ENCODE measurements at regions not wholly inside any gene's neighbourhood (a gene's known extent, or its start where the extent isn't known, plus 50 kb on each side); places are given as distances from the start of the nearest gene placed in this dataset.

DNA sequence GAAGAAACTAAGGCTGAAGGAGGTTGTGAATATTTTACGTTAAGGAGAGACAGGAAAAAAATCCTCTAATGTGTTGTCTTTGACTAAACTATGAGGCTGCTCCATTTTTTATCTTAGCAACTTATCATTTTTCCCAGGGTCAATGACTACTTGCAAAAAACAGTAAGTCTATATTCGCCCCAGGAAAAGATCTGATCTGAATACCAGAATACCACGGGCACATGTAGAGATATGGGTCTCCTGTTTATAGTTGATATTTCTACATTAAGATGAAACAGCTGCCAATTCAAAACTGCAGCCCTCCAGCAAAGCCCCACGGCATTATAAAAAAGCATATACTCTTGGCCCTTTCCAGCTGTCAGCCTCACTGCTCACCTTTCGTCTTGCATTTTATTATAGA, 358.4 kb downstream of the SH2D4B start:
- H3K9me3 ChIP-seq (ENCODE audit: control insufficient read depth, insufficient read depth, low read depth, low read length): no peaks in the 10 kb centered on the region
- no peaks in the 10 kb centered on the region for H3K36me3 ChIP-seq (ENCODE audit: control insufficient read depth, insufficient read depth, low read length)
- no peak overlapping the region for H3K9ac ChIP-seq (ENCODE audit: insufficient read depth, low read length)
- no peak for DNase-seq (ENCODE audit: low read depth in 2 of 2)
- no peaks in the 10 kb centered on the region for H3K4me1 ChIP-seq (ENCODE audit: control insufficient read depth, extremely low read depth, insufficient read depth, low read length)
- TF ChIP-seq EZH2 (IDR thresholded peaks at IDR 0.05; ENCODE audit: low read length, missing control alignments): no peak
- H3K27ac ChIP-seq (ENCODE audit: insufficient read depth, low read length): no peak overlapping the region
- H2AFZ ChIP-seq (ENCODE audit: low read length): no peak overlapping the region
- H4K20me1 ChIP-seq (ENCODE audit: control insufficient read depth, extremely low read depth, insufficient read depth, low read length): no peaks in the 10 kb centered on the region
- H3K79me2 ChIP-seq (ENCODE audit: control insufficient read depth, insufficient read depth, low read length): no peaks in the 10 kb centered on the region
- no peak overlapping the region for H3K4me2 ChIP-seq (ENCODE audit: extremely low read depth, insufficient read depth, low read length)
- H3K4me3 ChIP-seq (replicated peaks in 1 of 4; ENCODE audit: control extremely low read depth in 1 of 4, insufficient read depth in 1 of 4, low read depth in 3 of 4, low read length in 4 of 4): no peak overlapping the region
- no peaks in the 10 kb centered on the region for H3K27me3 ChIP-seq (ENCODE audit: control insufficient read depth, insufficient read depth, low read length)

DNA sequence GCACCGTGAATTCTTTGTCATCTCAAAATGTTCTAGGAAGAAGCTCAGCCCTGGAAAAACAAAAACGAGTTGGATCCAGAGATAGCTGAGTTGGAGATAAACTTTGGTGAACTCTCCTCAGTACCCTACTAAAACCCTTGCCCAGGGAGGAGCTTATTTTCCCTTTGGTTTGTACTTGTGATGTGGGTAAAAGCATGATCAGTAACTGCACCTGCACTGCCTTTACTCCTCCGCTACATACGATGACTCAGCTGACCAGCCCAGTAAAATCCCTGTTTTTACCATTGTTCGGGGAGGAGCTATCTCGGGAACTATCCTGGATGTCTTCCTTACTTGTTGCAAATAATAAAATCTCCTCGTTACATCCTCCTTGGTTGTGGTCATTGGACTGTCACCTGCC, 359.3 kb downstream of the SH2D4B start:
- Histone ChIP-seq H3K4me1 (ENCODE audit: control insufficient read depth, extremely low read depth, insufficient read depth, low read length) (no peaks in the 10 kb centered on the region), H3K27ac (ENCODE audit: insufficient read depth, low read length) (no peak overlapping the region)
- DNase-seq (ENCODE audit: low read depth in 2 of 2): no peak

DNA sequence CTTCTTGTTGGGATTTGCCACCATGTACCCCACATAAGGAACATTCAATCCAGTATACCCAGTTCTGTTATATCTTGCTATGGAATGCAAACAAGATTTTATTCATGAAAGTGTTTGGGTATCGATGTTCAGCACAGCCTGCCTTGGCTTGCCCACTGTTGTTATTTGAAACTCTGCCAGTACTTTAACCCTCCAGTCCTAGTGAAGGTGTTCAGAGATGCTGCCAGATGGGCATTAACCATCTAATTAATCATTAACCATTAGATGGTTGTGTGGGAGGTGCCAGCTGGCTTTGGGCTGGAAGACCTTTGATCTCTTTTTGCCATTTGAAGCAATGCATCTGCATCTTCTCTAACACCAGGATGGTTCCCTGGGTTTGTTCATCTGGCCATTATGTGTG, 363.0 kb downstream of the SH2D4B start:
- H3K79me2 ChIP-seq (ENCODE audit: control insufficient read depth, insufficient read depth, low read length): no peaks in the 10 kb centered on the region
- H3K4me2 ChIP-seq (ENCODE audit: extremely low read depth, insufficient read depth, low read length): no peak overlapping the region
- no peaks in the 10 kb centered on the region for H4K20me1 ChIP-seq (ENCODE audit: control insufficient read depth, extremely low read depth, insufficient read depth, low read length)
- H3K4me3 ChIP-seq (replicated peaks in 1 of 4; ENCODE audit: control extremely low read depth in 1 of 4, insufficient read depth in 1 of 4, low read depth in 3 of 4, low read length in 4 of 4): no peak overlapping the region
- no peak overlapping the region for H3K27ac ChIP-seq (ENCODE audit: insufficient read depth, low read length)
- no peak for TF ChIP-seq EZH2 (IDR thresholded peaks at IDR 0.05; ENCODE audit: low read length, missing control alignments)
- TF ChIP-seq, protein P1, sequence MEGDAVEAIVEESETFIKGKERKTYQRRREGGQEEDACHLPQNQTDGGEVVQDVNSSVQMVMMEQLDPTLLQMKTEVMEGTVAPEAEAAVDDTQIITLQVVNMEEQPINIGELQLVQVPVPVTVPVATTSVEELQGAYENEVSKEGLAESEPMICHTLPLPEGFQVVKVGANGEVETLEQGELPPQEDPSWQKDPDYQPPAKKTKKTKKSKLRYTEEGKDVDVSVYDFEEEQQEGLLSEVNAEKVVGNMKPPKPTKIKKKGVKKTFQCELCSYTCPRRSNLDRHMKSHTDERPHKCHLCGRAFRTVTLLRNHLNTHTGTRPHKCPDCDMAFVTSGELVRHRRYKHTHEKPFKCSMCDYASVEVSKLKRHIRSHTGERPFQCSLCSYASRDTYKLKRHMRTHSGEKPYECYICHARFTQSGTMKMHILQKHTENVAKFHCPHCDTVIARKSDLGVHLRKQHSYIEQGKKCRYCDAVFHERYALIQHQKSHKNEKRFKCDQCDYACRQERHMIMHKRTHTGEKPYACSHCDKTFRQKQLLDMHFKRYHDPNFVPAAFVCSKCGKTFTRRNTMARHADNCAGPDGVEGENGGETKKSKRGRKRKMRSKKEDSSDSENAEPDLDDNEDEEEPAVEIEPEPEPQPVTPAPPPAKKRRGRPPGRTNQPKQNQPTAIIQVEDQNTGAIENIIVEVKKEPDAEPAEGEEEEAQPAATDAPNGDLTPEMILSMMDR (conservative IDR thresholded peaks at IDR 0.05 in 1 of 2, IDR thresholded peaks at IDR 0.05 in 1 of 2; ENCODE audit: low read depth in 1 of 2, low read length in 2 of 2): no peak
- no peaks in the 10 kb centered on the region for H3K9me3 ChIP-seq (ENCODE audit: control insufficient read depth, insufficient read depth, low read depth, low read length)
- no peaks in the 10 kb centered on the region for H3K4me1 ChIP-seq (ENCODE audit: control insufficient read depth, extremely low read depth, insufficient read depth, low read length)
- H3K36me3 ChIP-seq (ENCODE audit: control insufficient read depth, insufficient read depth, low read length): no peaks in the 10 kb centered on the region
- H3K9ac ChIP-seq (ENCODE audit: insufficient read depth, low read length): no peak overlapping the region
- H2AFZ ChIP-seq (ENCODE audit: low read length): no peak overlapping the region
- H3K27me3 ChIP-seq (ENCODE audit: control insufficient read depth, insufficient read depth, low read length): no peaks in the 10 kb centered on the region
- DNase-seq (ENCODE audit: low read depth in 2 of 2): no peak

More for the DNA sequence above, 359.3 kb downstream of the SH2D4B start:
- Histone ChIP-seq H3K4me3 (replicated peaks in 1 of 4; ENCODE audit: control extremely low read depth in 1 of 4, insufficient read depth in 1 of 4, low read depth in 3 of 4, low read length in 4 of 4) (no peak overlapping the region), H3K27me3 (ENCODE audit: control insufficient read depth, insufficient read depth, low read length) (no peaks in the 10 kb centered on the region), H3K9ac (ENCODE audit: insufficient read depth, low read length) (no peak overlapping the region), H2AFZ (ENCODE audit: low read length) (no peak overlapping the region), H4K20me1 (ENCODE audit: control insufficient read depth, extremely low read depth, insufficient read depth, low read length) (no peaks in the 10 kb centered on the region), H3K79me2 (ENCODE audit: control insufficient read depth, insufficient read depth, low read length) (no peaks in the 10 kb centered on the region), H3K9me3 (ENCODE audit: control insufficient read depth, insufficient read depth, low read depth, low read length) (no peaks in the 10 kb centered on the region), H3K4me2 (ENCODE audit: extremely low read depth, insufficient read depth, low read length) (no peak overlapping the region), H3K36me3 (ENCODE audit: control insufficient read depth, insufficient read depth, low read length) (no peaks in the 10 kb centered on the region)
- no peak for TF ChIP-seq EZH2 (IDR thresholded peaks at IDR 0.05; ENCODE audit: low read length, missing control alignments)
- TF ChIP-seq, protein P1 (conservative IDR thresholded peaks at IDR 0.05 in 1 of 2, IDR thresholded peaks at IDR 0.05 in 1 of 2; ENCODE audit: low read depth in 1 of 2, low read length in 2 of 2): no peak

All from fibroblast of lung (primary cell).